ENCODE measurements at regions not wholly inside any gene's neighbourhood (a gene's known extent, or its start where the extent isn't known, plus 50 kb on each side); places are given as distances from the start of the nearest gene placed in this dataset.

GRCh38 chr12:78414071-78414470 lies 450.5 kb upstream of the SYT1 start:
- no peak for DNase-seq (ENCODE audit: low read depth in 6 of 9, low spot score in 9 of 9)
- no peaks in the 10 kb centered on the region for H3K36me3 ChIP-seq (ENCODE audit: control insufficient read depth in 2 of 2, insufficient read depth in 2 of 2, low read length in 1 of 2)
- no peak overlapping the region for H3K4me3 ChIP-seq (ENCODE audit: low read length in 2 of 2)
- no peaks in the 10 kb centered on the region for H3K9me3 ChIP-seq (ENCODE audit: control insufficient read depth in 2 of 2, insufficient read depth in 1 of 2, low read length in 1 of 2)
- no peaks in the 10 kb centered on the region for H3K4me1 ChIP-seq (ENCODE audit: control insufficient read depth in 2 of 2, insufficient read depth in 2 of 2, low read length in 2 of 2)
- WGBS: 100% methylated on average over 1 of the region's 1 CpG
- H3K27me3 ChIP-seq (ENCODE audit: control insufficient read depth in 2 of 2, insufficient read depth in 1 of 2, low read length in 1 of 2): no peaks in the 10 kb centered on the region
- no peak overlapping the region for H3K27ac ChIP-seq (ENCODE audit: low read depth in 1 of 2, low read length in 1 of 2)

GRCh38 chr12:78418919-78419318 lies 445.7 kb upstream of the SYT1 start:
- no peaks in the 10 kb centered on the region for H3K9me3 ChIP-seq (ENCODE audit: control insufficient read depth in 2 of 2, insufficient read depth in 1 of 2, low read length in 1 of 2)
- no peaks in the 10 kb centered on the region for H3K4me1 ChIP-seq (ENCODE audit: control insufficient read depth in 2 of 2, insufficient read depth in 2 of 2, low read length in 2 of 2)
- no peak overlapping the region for H3K4me3 ChIP-seq (ENCODE audit: low read length in 2 of 2)
- H3K27ac ChIP-seq (ENCODE audit: low read depth in 1 of 2, low read length in 1 of 2): no peak overlapping the region
- no peaks in the 10 kb centered on the region for H3K27me3 ChIP-seq (ENCODE audit: control insufficient read depth in 2 of 2, insufficient read depth in 1 of 2, low read length in 1 of 2)
- H3K36me3 ChIP-seq (ENCODE audit: control insufficient read depth in 2 of 2, insufficient read depth in 2 of 2, low read length in 1 of 2): no peaks in the 10 kb centered on the region
- 7% methylated on average over 2 of the region's 2 CpGs for WGBS
- peak in 4 of 9 donors; percentile 2 to 45 (median 19) for DNase-seq (ENCODE audit: low read depth in 6 of 9, low spot score in 9 of 9)

GRCh38 chr12:78419513-78419912 lies 445.1 kb upstream of the SYT1 start:
- WGBS: 96% methylated on average over 3 of the region's 3 CpGs
- no peaks in the 10 kb centered on the region for H3K4me1 ChIP-seq (ENCODE audit: control insufficient read depth in 2 of 2, insufficient read depth in 2 of 2, low read length in 2 of 2)
- H3K27ac ChIP-seq (ENCODE audit: low read depth in 1 of 2, low read length in 1 of 2): no peak overlapping the region
- H3K36me3 ChIP-seq (ENCODE audit: control insufficient read depth in 2 of 2, insufficient read depth in 2 of 2, low read length in 1 of 2): no peaks in the 10 kb centered on the region
- H3K9me3 ChIP-seq (ENCODE audit: control insufficient read depth in 2 of 2, insufficient read depth in 1 of 2, low read length in 1 of 2): no peaks in the 10 kb centered on the region
- H3K4me3 ChIP-seq (ENCODE audit: low read length in 2 of 2): no peak overlapping the region
- no peaks in the 10 kb centered on the region for H3K27me3 ChIP-seq (ENCODE audit: control insufficient read depth in 2 of 2, insufficient read depth in 1 of 2, low read length in 1 of 2)
- no peak for DNase-seq (ENCODE audit: low read depth in 6 of 9, low spot score in 9 of 9)

GRCh38 chr12:78420991-78421390 lies 443.6 kb upstream of the SYT1 start:
- no peaks in the 10 kb centered on the region for H3K4me1 ChIP-seq (ENCODE audit: control insufficient read depth in 2 of 2, insufficient read depth in 2 of 2, low read length in 2 of 2)
- no peak overlapping the region for H3K27ac ChIP-seq (ENCODE audit: low read depth in 1 of 2, low read length in 1 of 2)
- no peaks in the 10 kb centered on the region for H3K9me3 ChIP-seq (ENCODE audit: control insufficient read depth in 2 of 2, insufficient read depth in 1 of 2, low read length in 1 of 2)
- DNase-seq (ENCODE audit: low read depth in 6 of 9, low spot score in 9 of 9): no peak
- WGBS: 90% methylated on average over 4 of the region's 4 CpGs
- H3K27me3 ChIP-seq (ENCODE audit: control insufficient read depth in 2 of 2, insufficient read depth in 1 of 2, low read length in 1 of 2): no peaks in the 10 kb centered on the region
- no peaks in the 10 kb centered on the region for H3K36me3 ChIP-seq (ENCODE audit: control insufficient read depth in 2 of 2, insufficient read depth in 2 of 2, low read length in 1 of 2)
- H3K4me3 ChIP-seq (ENCODE audit: low read length in 2 of 2): no peak overlapping the region

GRCh38 chr12:78430551-78430950 lies 434.0 kb upstream of the SYT1 start:
- H3K4me1 ChIP-seq (ENCODE audit: control insufficient read depth in 2 of 2, insufficient read depth in 2 of 2, low read length in 2 of 2): no peaks in the 10 kb centered on the region
- H3K27ac ChIP-seq (ENCODE audit: low read depth in 1 of 2, low read length in 1 of 2): no peak overlapping the region
- H3K4me3 ChIP-seq (ENCODE audit: low read length in 2 of 2): no peak overlapping the region
- no peak for DNase-seq (ENCODE audit: low read depth in 6 of 9, low spot score in 9 of 9)
- no peaks in the 10 kb centered on the region for H3K9me3 ChIP-seq (ENCODE audit: control insufficient read depth in 2 of 2, insufficient read depth in 1 of 2, low read length in 1 of 2)
- no peaks in the 10 kb centered on the region for H3K36me3 ChIP-seq (ENCODE audit: control insufficient read depth in 2 of 2, insufficient read depth in 2 of 2, low read length in 1 of 2)
- WGBS: 78% methylated on average over 2 of the region's 2 CpGs
- no peaks in the 10 kb centered on the region for H3K27me3 ChIP-seq (ENCODE audit: control insufficient read depth in 2 of 2, insufficient read depth in 1 of 2, low read length in 1 of 2)

- no peaks in the 10 kb centered on the region for H3K9me3 ChIP-seq (ENCODE audit: control insufficient read depth in 2 of 2, insufficient read depth in 1 of 2, low read length in 1 of 2)
- no peaks in the 10 kb centered on the region for H3K27me3 ChIP-seq (ENCODE audit: control insufficient read depth in 2 of 2, insufficient read depth in 1 of 2, low read length in 1 of 2)
- H3K36me3 ChIP-seq (ENCODE audit: control insufficient read depth in 2 of 2, insufficient read depth in 2 of 2, low read length in 1 of 2): no peaks in the 10 kb centered on the region
- DNase-seq (ENCODE audit: low read depth in 6 of 9, low spot score in 9 of 9): no peak
- no peaks in the 10 kb centered on the region for H3K4me1 ChIP-seq (ENCODE audit: control insufficient read depth in 2 of 2, insufficient read depth in 2 of 2, low read length in 2 of 2)
- H3K4me3 ChIP-seq (ENCODE audit: low read length in 2 of 2): no peak overlapping the region
- no peak overlapping the region for H3K27ac ChIP-seq (ENCODE audit: low read depth in 1 of 2, low read length in 1 of 2)
Observed at GRCh38 chr12:78431931-78432330, 432.6 kb upstream of the SYT1 start.

GRCh38 chr12:78439666-78440065 lies 424.9 kb upstream of the SYT1 start:
- 86% methylated on average over 5 of the region's 5 CpGs for WGBS
- no peaks in the 10 kb centered on the region for H3K27me3 ChIP-seq (ENCODE audit: control insufficient read depth in 2 of 2, insufficient read depth in 1 of 2, low read length in 1 of 2)
- H3K36me3 ChIP-seq (ENCODE audit: control insufficient read depth in 2 of 2, insufficient read depth in 2 of 2, low read length in 1 of 2): no peaks in the 10 kb centered on the region
- H3K4me1 ChIP-seq (ENCODE audit: control insufficient read depth in 2 of 2, insufficient read depth in 2 of 2, low read length in 2 of 2): no peaks in the 10 kb centered on the region
- DNase-seq (ENCODE audit: low read depth in 6 of 9, low spot score in 9 of 9): no peak
- H3K9me3 ChIP-seq (ENCODE audit: control insufficient read depth in 2 of 2, insufficient read depth in 1 of 2, low read length in 1 of 2): no peaks in the 10 kb centered on the region
- no peak overlapping the region for H3K27ac ChIP-seq (ENCODE audit: low read depth in 1 of 2, low read length in 1 of 2)
- no peak overlapping the region for H3K4me3 ChIP-seq (ENCODE audit: low read length in 2 of 2)

GRCh38 chr12:78441737-78442453 lies 422.7 kb upstream of the SYT1 start:
- Histone ChIP-seq H3K27me3 (ENCODE audit: control insufficient read depth in 2 of 2, insufficient read depth in 1 of 2, low read length in 1 of 2) (no peaks in the 10 kb centered on the region), H3K4me1 (ENCODE audit: control insufficient read depth in 2 of 2, insufficient read depth in 2 of 2, low read length in 2 of 2) (no peaks in the 10 kb centered on the region), H3K36me3 (ENCODE audit: control insufficient read depth in 2 of 2, insufficient read depth in 2 of 2, low read length in 1 of 2) (no peaks in the 10 kb centered on the region), H3K9me3 (ENCODE audit: control insufficient read depth in 2 of 2, insufficient read depth in 1 of 2, low read length in 1 of 2) (no peaks in the 10 kb centered on the region), H3K27ac (ENCODE audit: low read depth in 1 of 2, low read length in 1 of 2) (no peak overlapping the region), H3K4me3 (ENCODE audit: low read length in 2 of 2) (no peak overlapping the region)
- DNase-seq (ENCODE audit: low read depth in 6 of 9, low spot score in 9 of 9): no peak
- WGBS: 90% methylated on average over 3 of the region's 3 CpGs

- H3K4me1 ChIP-seq (ENCODE audit: control insufficient read depth in 2 of 2, insufficient read depth in 2 of 2, low read length in 2 of 2): no peaks in the 10 kb centered on the region
- H3K27ac ChIP-seq (ENCODE audit: low read depth in 1 of 2, low read length in 1 of 2): no peak overlapping the region
- no peaks in the 10 kb centered on the region for H3K9me3 ChIP-seq (ENCODE audit: control insufficient read depth in 2 of 2, insufficient read depth in 1 of 2, low read length in 1 of 2)
- H3K4me3 ChIP-seq (ENCODE audit: low read length in 2 of 2): no peak overlapping the region
- H3K36me3 ChIP-seq (ENCODE audit: control insufficient read depth in 2 of 2, insufficient read depth in 2 of 2, low read length in 1 of 2): no peaks in the 10 kb centered on the region
- WGBS: 65% methylated on average over 1 of the region's 1 CpG
- no peak for DNase-seq (ENCODE audit: low read depth in 6 of 9, low spot score in 9 of 9)
- no peaks in the 10 kb centered on the region for H3K27me3 ChIP-seq (ENCODE audit: control insufficient read depth in 2 of 2, insufficient read depth in 1 of 2, low read length in 1 of 2)
Observed at GRCh38 chr12:78442454-78442801, 422.1 kb upstream of the SYT1 start.

- 94% methylated on average over 2 of the region's 2 CpGs for WGBS
- Histone ChIP-seq H3K36me3 (ENCODE audit: control insufficient read depth in 2 of 2, insufficient read depth in 2 of 2, low read length in 1 of 2) (no peaks in the 10 kb centered on the region), H3K27ac (ENCODE audit: low read depth in 1 of 2, low read length in 1 of 2) (no peak overlapping the region), H3K4me1 (ENCODE audit: control insufficient read depth in 2 of 2, insufficient read depth in 2 of 2, low read length in 2 of 2) (no peaks in the 10 kb centered on the region), H3K9me3 (ENCODE audit: control insufficient read depth in 2 of 2, insufficient read depth in 1 of 2, low read length in 1 of 2) (no peaks in the 10 kb centered on the region), H3K4me3 (ENCODE audit: low read length in 2 of 2) (no peak overlapping the region), H3K27me3 (ENCODE audit: control insufficient read depth in 2 of 2, insufficient read depth in 1 of 2, low read length in 1 of 2) (no peaks in the 10 kb centered on the region)
- DNase-seq (ENCODE audit: low read depth in 6 of 9, low spot score in 9 of 9): no peak
Observed at GRCh38 chr12:78446555-78446954, 418.0 kb upstream of the SYT1 start.

Data from thymus (tissue), 11 donors.